KBM-7 (cell line): ENCODE measurements at regions not wholly inside any gene's neighbourhood (a gene's known extent, or its start where the extent isn't known, plus 50 kb on each side); places are given as distances from the start of the nearest gene placed in this dataset.

Experiments
- DNase-seq: peaks from one replicate; pipeline ENCODE4 v3.0.0-alpha.2; 2015
- in situ Hi-C: fragments of 300-500 bp; cut with MboI; formaldehyde crosslinking; loops from 2 replicates; pipeline ENCODE4 v1.14.3; 2020; ENCODE audit warnings: low sequenced_read_pairs, low pct_unique_long_range_greater_than_20kb, mixed read lengths

DNA sequence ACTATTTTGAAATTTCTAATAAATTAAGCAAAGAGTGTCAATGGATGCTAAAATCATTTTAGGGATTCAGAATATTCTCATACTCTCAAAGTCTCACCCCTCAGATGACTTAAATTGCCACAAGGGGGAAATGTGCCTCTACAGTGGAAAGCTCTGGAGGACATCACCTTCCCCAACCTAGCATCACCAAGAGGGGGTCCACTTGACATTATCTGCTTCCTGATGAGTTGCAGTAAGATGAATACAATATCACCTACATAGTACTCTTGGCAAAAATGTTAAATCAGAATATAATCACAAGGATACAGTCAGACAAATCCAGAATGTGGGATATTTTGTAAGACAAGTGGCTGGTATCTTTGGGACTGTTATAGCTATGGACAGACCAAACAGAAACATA is 290.1 kb downstream of the MFSD1 start:
- in situ Hi-C loops = no loop called here
- no peak for DNase-seq

DNA sequence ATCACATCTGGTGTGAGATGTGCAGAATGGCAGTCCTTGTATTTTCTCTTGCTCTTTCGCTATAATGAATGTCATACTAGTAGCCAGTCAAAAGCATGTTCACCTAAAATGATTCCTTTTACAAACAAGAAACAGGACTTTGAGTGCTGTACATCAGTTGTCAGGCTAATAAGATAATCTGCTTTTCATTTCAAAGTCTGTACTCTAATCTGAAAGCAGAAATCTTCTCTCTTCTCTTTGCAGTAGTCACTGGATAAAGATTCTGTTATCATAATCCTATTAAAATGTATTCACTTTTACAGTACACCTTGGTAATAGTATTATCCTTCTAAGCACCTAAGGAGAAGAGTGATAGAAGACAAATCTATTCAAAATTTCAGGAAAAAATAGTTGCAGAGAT is 300.1 kb downstream of the MFSD1 start:
- in situ Hi-C loops = no loop called here
- no peak for DNase-seq

DNA sequence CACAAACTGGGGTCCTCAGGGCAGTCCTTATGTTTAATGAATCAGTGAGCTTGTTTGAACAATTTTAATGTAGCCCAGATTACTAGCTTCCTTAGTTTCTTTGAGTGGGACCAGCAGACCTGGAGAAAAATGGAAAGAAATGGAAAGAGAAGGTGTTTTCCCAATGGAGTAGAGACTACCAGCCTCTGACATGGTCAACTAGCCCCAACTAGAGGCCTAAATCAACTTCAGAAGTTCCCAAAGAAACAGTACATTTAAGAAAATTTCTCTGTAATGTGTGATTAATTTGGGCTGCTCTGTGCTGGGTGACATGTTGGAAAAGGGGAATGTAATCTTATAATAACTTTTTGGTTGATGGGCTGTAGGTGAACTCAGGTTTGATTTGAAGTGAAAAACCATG is 310.9 kb downstream of the MFSD1 start:
- in situ Hi-C loops = no loop called here
- no peak for DNase-seq

DNA sequence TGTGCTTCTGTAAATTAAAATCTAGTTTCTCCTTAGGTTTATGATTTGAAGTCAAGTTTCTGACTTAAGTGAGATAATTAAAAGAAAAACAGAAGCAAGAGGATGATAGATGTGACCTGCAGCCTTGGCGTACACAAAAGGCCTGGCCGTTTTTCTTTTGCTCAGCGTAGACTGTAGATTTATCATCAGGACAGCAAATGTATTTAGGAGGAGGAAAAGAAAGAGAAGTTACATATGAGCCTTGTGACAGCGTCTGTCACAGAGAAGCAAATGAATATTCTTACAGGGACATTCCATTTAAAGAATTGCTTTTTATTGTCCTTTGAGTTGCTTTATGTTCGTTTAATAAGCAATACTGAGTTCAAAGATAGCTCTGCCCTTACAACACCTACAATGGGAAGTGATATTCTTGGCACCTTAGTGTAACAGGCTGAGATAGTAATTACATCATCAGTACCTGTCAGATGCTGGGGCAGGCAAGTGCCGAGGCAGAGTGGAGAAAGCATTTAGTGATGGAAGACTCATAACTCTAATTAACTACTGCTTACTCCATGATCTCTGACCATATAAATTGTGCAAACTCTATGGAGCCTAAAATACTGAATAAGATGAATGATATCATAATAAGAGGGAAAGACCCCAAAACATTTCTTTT is 311.5 kb downstream of the MFSD1 start:
- no peak for DNase-seq
- in situ Hi-C loops = no loop called here

DNA sequence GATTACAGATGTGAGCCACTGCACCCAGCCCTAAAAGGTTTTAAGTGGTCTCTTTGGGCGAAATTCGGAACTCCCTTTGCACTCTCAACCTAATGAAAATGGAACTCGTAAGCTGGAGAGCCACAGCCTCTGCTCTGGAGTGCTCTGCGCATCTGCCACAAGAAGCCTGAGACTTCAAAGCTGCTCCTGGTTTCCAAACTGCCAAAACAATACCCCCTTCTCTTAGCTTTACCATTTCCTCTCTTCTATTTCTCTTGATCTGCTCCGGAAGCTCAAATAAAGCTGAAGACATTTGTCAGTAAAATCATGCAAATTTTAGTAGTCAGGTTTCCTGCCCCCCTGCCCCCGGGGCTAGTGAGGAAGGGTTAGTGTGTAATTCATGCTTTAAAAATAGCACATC is 312.7 kb downstream of the MFSD1 start:
- in situ Hi-C loops = no loop called here
- DNase-seq = peak; percentile 11

DNA sequence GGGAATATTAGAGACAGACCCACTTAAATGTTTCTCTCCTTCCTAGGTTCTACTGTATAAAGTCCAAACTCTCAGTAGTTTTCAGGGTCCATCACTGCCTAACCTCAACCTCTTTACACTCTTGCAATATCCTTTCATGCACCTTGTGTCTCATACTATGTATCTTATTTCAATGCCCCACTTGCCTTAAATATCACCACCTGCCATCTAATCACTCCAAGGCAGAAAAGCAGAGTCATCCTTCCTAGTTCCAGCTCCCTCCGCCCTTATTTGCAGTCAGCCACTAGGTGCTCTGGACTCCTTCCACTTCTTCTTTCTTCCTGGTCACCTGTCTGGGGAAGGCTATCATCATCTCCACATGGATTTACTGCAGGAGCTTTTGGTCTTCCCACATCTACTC is 322.0 kb downstream of the MFSD1 start:
- in situ Hi-C loops = no loop called here
- no peak for DNase-seq

DNA sequence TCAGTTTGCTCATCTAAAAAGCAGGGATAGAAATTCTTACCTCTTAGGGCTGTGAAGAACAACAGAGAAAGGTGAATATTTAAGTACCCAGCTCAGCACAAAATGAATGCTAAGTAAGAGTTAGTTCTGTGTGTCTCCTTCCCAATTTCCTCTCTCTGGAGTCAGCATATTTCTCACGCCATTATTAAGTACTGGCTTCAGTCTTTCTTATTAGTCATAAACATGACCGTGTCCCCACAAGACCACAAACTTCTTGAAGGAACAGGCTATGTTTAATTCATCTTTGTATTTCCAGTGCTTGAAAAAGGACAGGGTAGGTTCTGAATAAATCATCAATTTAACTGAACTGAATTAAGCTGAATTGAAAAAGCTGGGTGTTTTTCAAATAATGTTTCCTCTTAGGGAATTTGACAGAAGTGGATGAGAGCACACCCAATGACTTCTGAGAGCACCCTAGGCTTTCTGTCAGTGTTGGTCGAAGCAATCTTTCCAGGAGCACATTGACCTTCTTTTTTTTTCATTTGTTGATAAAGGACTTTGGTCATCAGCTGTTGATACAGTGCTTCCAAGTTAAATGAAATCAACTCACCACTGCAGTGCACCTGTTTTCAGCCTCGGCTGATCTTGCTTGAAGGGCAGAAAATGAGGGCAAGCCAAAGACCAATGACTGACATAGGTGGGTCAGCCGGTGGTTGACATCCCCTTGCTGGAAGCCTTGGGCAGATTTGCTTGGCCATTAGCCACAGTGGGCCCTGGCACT is 324.6 kb downstream of the MFSD1 start:
- in situ Hi-C loops = no loop called here
- DNase-seq = no peak

DNA sequence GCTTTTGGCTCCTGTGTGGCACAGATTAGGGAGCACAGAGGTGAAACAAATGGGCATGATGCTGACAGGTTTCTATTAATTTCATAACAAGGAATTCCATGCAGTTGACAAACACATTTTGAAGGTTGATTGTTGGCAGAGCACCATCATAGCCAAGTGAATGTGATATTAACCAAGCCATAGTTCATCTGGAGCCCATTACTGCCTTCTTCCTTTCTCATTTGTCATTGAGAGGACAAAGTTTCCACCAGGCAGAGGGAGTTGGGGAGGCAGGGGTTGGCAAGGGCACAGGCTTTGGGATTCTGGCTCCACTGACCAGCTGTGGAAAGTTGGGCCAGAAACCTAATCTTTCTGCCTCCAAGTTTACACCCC is 325.2 kb downstream of the MFSD1 start:
- DNase-seq = no peak
- in situ Hi-C loops = no loop called here

DNA sequence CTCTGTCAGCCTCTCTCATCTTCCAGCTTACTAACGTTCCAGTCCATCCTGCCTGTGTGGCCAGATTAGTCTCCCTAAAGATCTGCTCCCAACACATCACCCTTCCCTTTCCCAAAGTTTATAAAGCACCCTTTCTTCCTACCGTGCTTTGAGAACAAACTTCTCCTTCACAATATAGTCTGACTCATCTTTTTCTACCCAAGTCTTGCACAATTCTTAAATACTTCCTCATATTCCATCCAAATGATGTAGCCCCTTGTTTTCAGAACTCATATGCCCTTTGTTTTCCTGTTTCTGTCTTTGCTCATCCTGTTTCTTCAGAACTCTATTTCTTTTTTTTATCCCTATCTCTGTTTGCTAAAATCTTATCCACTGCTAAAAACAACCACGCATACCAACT is 326.8 kb downstream of the MFSD1 start:
- DNase-seq = peak; percentile 52
- in situ Hi-C loops = no loop called here

DNA sequence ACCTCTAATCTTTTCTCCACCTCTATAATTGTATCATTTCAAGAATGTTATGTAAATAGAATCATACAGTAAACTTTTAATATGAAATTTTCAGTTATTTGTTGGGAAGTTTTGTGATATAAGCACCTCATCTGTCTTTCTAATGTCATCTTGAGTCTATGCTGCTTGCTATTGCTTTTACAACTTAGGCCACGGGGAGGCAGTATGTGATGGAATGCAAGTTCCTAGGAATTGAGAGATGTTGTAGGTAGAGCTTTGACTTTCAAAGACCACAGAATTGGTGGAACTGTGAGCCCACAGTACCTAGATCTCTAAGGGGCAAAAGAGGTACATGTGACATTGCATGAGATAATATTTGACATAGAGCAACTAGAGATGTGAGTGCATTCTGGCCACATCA is 328.3 kb downstream of the MFSD1 start:
- in situ Hi-C loops = no loop called here
- no peak for DNase-seq

DNA sequence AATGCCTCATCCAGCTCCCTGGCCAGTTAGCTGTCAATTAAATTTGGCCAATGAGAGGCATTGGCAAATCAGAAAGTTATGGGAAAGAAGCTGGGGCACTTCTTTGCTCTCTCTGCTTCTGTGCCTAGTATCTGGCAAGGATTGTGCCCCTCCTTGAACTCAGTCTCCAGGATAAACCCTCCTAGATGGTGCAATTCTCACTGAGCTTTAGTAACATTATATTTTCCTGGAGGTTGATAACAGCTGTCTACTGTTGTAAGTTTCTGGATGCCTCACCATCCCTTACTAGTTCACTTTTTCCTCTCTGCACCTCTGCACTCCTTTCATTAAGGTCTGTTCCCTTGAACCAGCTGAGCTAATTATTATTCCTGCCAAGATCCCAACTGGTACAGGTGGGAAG is 329.5 kb downstream of the MFSD1 start:
- in situ Hi-C loops = no loop called here
- DNase-seq = no peak

DNA sequence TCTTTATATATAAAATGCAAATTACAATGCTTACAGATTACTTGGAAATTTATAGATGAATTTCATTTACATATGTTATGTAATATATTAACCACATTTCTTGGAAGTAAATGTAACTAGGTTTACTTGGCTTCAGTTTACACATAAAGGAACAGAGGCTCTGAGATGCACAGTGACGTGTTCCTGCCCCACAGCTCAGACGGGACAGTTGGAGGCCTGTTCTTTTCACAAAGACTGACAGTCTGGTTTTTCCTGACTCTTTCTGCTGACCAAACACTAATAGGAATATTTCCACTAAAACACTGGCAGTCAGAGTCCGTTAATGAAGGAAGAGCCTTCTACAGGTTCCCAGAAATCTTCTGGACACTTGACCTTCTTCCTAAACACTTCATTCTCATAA is 336.1 kb downstream of the MFSD1 start:
- in situ Hi-C loops = no loop called here
- DNase-seq = no peak

DNA sequence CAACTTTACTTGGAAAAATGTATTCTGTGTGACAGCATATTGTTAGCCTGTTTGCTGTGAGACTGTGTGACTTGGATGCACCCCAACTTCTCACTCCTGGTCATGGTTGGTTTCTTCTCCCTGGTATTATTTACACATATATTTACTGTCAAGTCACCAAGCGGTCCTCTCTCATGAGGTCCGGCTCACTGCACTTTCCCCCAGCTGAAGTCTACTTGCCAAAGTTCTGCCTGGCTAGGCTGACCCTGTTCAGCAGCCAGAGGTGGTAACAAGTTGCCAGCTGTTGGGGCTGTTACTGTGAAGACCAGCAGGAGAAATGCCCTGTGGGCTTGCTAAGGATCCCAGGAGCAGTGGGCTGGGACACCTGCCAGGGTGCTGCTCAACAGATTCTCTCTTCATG is 337.5 kb downstream of the MFSD1 start:
- in situ Hi-C loops = no loop called here

DNA sequence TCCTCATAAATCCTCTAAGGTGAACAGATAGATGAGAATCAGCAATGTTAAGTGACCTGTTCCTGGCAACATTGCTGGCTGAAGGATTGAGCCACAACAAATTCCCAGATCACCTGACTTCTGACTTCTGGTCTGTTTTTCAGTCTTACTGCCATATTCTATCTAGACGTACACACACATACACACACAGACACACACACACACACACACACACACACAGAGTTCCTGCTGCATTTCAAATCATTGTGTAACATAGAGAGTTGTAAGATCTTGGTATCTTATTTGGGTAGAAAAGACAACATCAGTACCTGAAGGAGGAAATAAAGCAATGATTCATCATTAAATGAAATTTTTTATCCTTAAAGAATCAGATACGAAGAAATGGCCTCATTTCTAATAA is 342.6 kb downstream of the MFSD1 start:
- in situ Hi-C loops = no loop called here
- DNase-seq = no peak

More for the DNA sequence above, 337.5 kb downstream of the MFSD1 start:
- DNase-seq = no peak

DNA sequence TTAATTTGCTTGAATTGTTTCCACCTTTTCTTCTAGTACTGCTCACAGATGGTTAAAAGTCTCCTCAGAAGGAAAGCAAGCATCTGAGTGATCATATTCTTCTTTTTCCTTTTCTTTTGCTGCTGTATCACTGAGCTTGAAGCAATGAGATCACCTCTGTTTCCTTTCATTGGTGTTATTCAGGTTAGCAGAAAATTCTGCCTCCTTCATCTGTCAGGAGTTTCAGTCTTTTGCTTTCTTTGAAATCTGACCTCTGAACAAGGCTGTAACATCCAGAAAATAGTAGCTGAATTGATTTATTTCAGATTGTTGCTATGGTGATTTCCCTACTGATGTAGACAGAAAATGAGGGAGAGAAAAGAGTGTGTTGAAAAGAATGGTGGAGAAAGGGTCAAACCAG is 343.0 kb downstream of the MFSD1 start:
- in situ Hi-C loops = no loop called here
- no peak for DNase-seq

DNA sequence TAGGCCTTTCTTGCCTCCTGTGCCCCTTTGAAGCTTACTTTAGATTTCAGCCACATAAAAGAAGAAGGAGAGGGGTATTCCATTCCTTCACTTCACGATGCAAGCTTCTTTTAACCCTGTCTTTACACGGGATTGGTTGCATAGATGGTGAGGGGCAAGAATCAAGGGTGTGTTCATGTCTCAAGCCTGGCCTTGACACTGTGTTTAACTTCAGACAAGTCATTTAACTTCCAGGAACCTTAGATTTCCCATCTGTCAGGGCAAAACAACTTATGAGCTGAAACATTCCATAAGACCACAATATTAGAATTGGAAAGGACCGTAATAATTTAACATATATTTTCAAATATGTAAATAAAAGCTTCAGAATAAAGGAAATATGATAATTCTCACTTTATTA is 344.5 kb downstream of the MFSD1 start:
- in situ Hi-C loops = no loop called here
- no peak for DNase-seq

DNA sequence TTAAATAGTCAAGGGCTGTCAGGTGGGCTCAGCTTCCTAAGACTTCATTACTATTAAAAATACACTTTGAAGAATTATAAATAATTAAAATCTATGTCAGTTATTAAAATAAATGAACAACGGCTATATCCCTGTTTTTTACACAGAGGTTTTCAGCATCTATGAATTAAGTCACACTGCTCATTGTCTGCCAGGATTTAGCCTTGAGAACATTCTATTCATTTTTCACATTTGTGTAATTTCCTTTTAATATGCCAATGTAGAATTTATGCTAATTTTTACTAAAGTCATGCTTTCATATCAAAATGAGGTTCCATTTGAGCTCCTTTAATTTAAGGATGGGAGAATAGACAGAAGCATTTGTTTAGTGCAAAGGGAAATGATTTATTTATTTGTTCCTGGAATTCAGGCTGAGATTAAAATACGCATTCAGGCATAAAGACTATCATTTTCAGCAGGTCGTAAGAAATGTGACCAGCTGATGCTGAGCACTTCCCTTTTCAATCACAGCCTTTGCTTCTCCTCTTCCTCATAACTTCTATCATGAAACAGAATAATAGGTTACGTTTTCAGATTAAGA is 345.1 kb downstream of the MFSD1 start:
- in situ Hi-C loops = no loop called here
- no peak for DNase-seq

DNA sequence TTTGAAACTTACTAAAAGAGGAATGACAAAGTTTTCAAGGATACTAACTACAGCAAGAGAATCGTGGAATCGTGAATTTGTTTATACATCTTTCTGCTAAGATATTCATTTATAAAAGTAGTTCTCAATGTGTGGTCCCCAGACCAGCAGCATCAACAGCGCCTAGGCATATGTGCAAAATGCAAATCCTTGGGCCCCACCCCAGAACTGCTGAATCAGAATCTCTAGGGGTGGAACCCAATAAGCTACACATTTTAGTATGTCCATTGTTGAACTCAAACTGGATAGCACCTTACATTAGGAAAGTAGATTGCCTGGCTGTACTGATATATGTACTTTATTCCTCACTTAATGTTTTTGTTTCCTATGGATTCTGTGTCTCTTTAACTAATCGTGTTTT is 346.0 kb downstream of the MFSD1 start:
- in situ Hi-C loops = no loop called here
- no peak for DNase-seq

DNA sequence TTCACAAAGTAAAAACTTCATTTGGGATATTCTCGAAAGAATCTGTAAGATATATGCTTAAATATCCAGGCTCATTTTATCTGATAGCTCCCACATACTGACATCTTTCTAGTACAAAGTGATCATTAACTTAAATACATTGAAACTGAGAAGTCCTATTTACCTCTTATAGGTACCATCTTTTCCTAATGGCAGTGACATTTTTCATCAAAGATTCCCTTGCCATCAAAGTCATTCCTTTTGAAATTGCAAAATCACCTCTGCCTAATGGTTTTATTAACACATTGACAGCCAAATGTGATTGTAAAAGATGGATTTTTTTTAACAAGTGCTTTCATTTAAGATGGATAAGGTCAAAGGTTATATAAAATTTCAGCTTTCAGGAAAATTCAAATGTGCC is 346.6 kb downstream of the MFSD1 start:
- no peak for DNase-seq
- in situ Hi-C loops = no loop called here

DNA sequence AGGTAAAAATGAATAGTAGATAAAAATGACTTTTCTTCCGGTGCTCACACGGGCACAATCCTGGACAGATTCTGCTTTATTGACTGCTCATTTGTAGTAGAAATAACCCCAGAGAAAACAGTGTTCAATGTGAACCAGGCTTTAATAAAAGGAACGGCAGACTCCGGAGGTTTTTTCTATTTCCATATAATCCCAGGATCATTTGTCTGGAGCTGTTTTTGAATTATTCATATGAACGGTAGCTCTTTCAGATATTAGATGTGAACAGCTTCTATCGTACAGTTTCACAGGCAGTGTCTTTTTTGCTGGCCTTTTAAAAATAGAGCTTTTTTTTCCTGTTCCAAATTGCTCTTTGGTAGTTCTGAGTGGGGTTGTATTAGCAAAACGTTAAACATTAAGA is 347.3 kb downstream of the MFSD1 start:
- in situ Hi-C loops = no loop called here
- DNase-seq = no peak

DNA sequence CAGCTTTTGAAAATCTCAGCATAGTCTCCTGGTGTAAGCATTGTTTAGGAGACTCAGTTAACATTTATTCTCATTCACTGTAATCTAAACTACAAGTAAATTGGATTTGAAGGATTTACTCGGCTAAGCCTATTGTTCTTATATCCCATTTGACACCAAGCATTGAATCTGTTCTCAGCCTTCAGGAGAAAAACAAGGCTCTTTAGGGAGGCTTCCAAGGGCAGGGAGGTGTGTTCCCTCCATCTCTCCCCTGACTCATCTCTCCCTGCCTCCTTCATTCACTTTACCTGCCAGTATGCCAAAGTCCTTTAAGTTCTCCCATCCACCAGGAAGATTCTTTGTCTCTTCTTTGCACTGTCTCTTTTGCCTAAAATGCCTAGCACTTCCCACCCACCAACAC is 347.8 kb downstream of the MFSD1 start:
- in situ Hi-C loops = no loop called here
- no peak for DNase-seq
